IMR-90 (cell line): ENCODE measurements at regions not wholly inside any gene's neighbourhood (a gene's known extent, or its start where the extent isn't known, plus 50 kb on each side); places are given as distances from the start of the nearest gene placed in this dataset.

Experiments used
- ATAC-seq: fragments of 200-7000 bp; cut with Tn5 transposase; 2 replicates; pipeline ENCODE4 v1.9.1; 2020; ENCODE audit warnings: low read depth, mild to moderate bottlenecking, moderate library complexity
- BruUV-seq: library from RNA; stranded (reverse); fragments of 400-500 nt; replicated peaks from 2 replicates; lab custom pipeline; 2021; lab: Mats Ljungman, UMichigan
- CTCF ChIA-PET: fragments of 300-600 bp; formaldehyde crosslinking; extraction: SDS; loops from one replicate; lab custom pipeline; 2021; ENCODE audit warnings: antibody characterized with exemption; lab: Yijun Ruan, JAX
- POLR2A ChIA-PET: fragments of 300-600 bp; sonication (Branson Sonifier 250); formaldehyde crosslinking; loops from one replicate; lab custom pipeline; 2022; ENCODE audit warnings: antibody characterized with exemption; ENCODE audit not compliant: unreplicated experiment; lab: Charles Lee
- DNase-seq: peaks from one replicate; pipeline ENCODE4 v3.0.0; 2013
- H2AFZ ChIP-seq: replicated peaks from 2 replicates; pipeline ENCODE3; 2013; ENCODE audit warnings: low read length, mild to moderate bottlenecking; ENCODE audit not compliant: poor library complexity
- H2AK5ac ChIP-seq: 2 replicates; pipeline ENCODE4 v1.6.1; 2013; ENCODE audit warnings: low read depth, low read length, inconsistent platforms
- H2AK9ac ChIP-seq: replicated peaks from 2 replicates; pipeline ENCODE3; 2013; ENCODE audit warnings: mild to moderate bottlenecking, low read depth, low read length, moderate library complexity; ENCODE audit not compliant: poor library complexity
- H2BK120ac ChIP-seq: 2 replicates; pipeline ENCODE4 v1.6.1; 2013; ENCODE audit warnings: low read depth, low read length, inconsistent platforms
- H2BK15ac ChIP-seq: 3 replicates; pipeline ENCODE4 v1.6.1; 2013; ENCODE audit warnings: low read depth, low read length, inconsistent platforms
- H2BK20ac ChIP-seq: 2 replicates; pipeline ENCODE4 v1.6.1; 2013; ENCODE audit warnings: low read depth, mild to moderate bottlenecking, inconsistent platforms, low read length, moderate library complexity
- H2BK5ac ChIP-seq: 2 replicates; pipeline ENCODE4 v1.6.1; 2013; ENCODE audit warnings: mild to moderate bottlenecking, low read depth, low read length, inconsistent platforms; ENCODE audit not compliant: poor library complexity, severe bottlenecking
- H3K14ac ChIP-seq: replicated peaks from 2 replicates; pipeline ENCODE4 v1.6.1; 2013; ENCODE audit warnings: low read depth, low read length, inconsistent platforms
- H3K18ac ChIP-seq: 2 replicates; pipeline ENCODE4 v1.6.1; 2013; ENCODE audit warnings: low read depth, low read length, control low read depth
- H3K23ac ChIP-seq: 2 replicates; pipeline ENCODE4 v1.6.1; 2013; ENCODE audit warnings: low read depth, low read length, inconsistent platforms
- H3K27ac ChIP-seq: 2 replicates; pipeline ENCODE4 v1.5.1; 2013; ENCODE audit warnings: mild to moderate bottlenecking, control low read depth, low read length; ENCODE audit not compliant: insufficient read depth
- H3K27me3 ChIP-seq: 2 replicates; pipeline ENCODE4 v1.6.1; 2013; ENCODE audit warnings: low read length; ENCODE audit not compliant: control insufficient read depth, insufficient read depth
- H3K36me3 ChIP-seq: 2 replicates; pipeline ENCODE4 v1.6.1; 2013; ENCODE audit warnings: low read length, mixed read lengths; ENCODE audit not compliant: control insufficient read depth, insufficient read depth
- H3K4ac ChIP-seq: 2 replicates; pipeline ENCODE4 v1.6.1; 2013; ENCODE audit warnings: low read depth, low read length, inconsistent platforms
- H3K4me1 ChIP-seq: 2 replicates; pipeline ENCODE4 v1.6.1; 2013; ENCODE audit warnings: low read length, mixed read lengths; ENCODE audit not compliant: control insufficient read depth, insufficient read depth
- H3K4me2 ChIP-seq: 2 replicates; pipeline ENCODE4 v1.6.1; 2013; ENCODE audit warnings: low read depth, mild to moderate bottlenecking, control low read depth, low read length, moderate library complexity
- H3K4me3 ChIP-seq: 2 replicates; pipeline ENCODE4 v1.5.1; 2013; ENCODE audit warnings: low read depth, mild to moderate bottlenecking, control low read depth, low read length, moderate library complexity; ENCODE audit not compliant: insufficient read depth
- H3K56ac ChIP-seq: 2 replicates; pipeline ENCODE4 v1.6.1; 2013; ENCODE audit warnings: low read length, inconsistent platforms; ENCODE audit not compliant: insufficient read depth; ENCODE audit errors: extremely low read depth
- H3K79me1 ChIP-seq, 2 experiments: 2 replicates each; pipeline ENCODE4 v1.6.1; 2013; ENCODE audit warnings: low read length in 2 of 2, inconsistent platforms in 1 of 2, low read depth in 1 of 2
- H3K9ac ChIP-seq: 2 replicates; pipeline ENCODE4 v1.6.1; 2013; ENCODE audit warnings: low read depth, low read length, control low read depth
- H3K9me1 ChIP-seq: 2 replicates; pipeline ENCODE4 v1.6.1; 2013; ENCODE audit warnings: low read length, inconsistent platforms; ENCODE audit not compliant: insufficient read depth
- H3K9me3 ChIP-seq: 2 replicates; pipeline ENCODE4 v1.6.1; 2013; ENCODE audit warnings: low read length; ENCODE audit not compliant: control insufficient read depth, insufficient read depth
- H4K20me1 ChIP-seq: 2 replicates; pipeline ENCODE4 v1.6.1; 2013; ENCODE audit warnings: low read length, inconsistent platforms; ENCODE audit not compliant: insufficient read depth
- H4K5ac ChIP-seq: 2 replicates; pipeline ENCODE4 v1.6.1; 2013; ENCODE audit warnings: mild to moderate bottlenecking, low read depth, low read length, control low read depth
- H4K8ac ChIP-seq, 2 experiments: 2 replicates each; pipeline ENCODE4 v1.6.1; 2013; ENCODE audit warnings: low read depth in 2 of 2, low read length in 2 of 2, control low read depth in 1 of 2, inconsistent platforms in 1 of 2
- H4K91ac ChIP-seq: 2 replicates; pipeline ENCODE4 v1.6.1; 2013; ENCODE audit warnings: low read depth, low read length, inconsistent platforms; ENCODE audit not compliant: insufficient read depth
- BHLHE40 ChIP-seq: fragments of 150-350 bp; IDR thresholded peaks from 2 replicates; pipeline ENCODE4 v1.6.1; 2016; ENCODE audit warnings: mild to moderate bottlenecking, low read depth, low read length
- CEBPB ChIP-seq: IDR thresholded peaks from 2 replicates; pipeline ENCODE4 v1.6.1; 2012; ENCODE audit warnings: low read depth, low read length, improper control_type of control experiment
- CHD1 ChIP-seq: IDR thresholded peaks from 2 replicates; pipeline ENCODE4 v1.6.1; 2012; ENCODE audit warnings: low read depth, low read length, improper control_type of control experiment
- FOS ChIP-seq: fragments of 150-350 bp; IDR thresholded peaks from 2 replicates; pipeline ENCODE4 v1.6.1; 2016; ENCODE audit warnings: low read depth, low read length
- MAFK ChIP-seq: IDR thresholded peaks from 2 replicates; pipeline ENCODE4 v1.6.1; 2012; ENCODE audit warnings: low read depth, low read length, improper control_type of control experiment
- MAZ ChIP-seq: IDR thresholded peaks from 2 replicates; pipeline ENCODE4 v1.6.1; 2012; ENCODE audit warnings: low read depth, mild to moderate bottlenecking, low read length, improper control_type of control experiment, moderate library complexity, borderline replicate concordance
- POLR2A ChIP-seq: IDR thresholded peaks from 2 replicates; pipeline ENCODE4 v1.6.1; 2012; ENCODE audit warnings: mild to moderate bottlenecking, low read depth, low read length
- RCOR1 ChIP-seq: IDR thresholded peaks from 2 replicates; pipeline ENCODE4 v1.6.1; 2012; ENCODE audit warnings: mild to moderate bottlenecking, low read length, improper control_type of control experiment; ENCODE audit not compliant: insufficient replicate concordance
- RFX5 ChIP-seq: IDR thresholded peaks from 2 replicates; pipeline ENCODE4 v1.8.0; 2012; ENCODE audit warnings: low read depth, mild to moderate bottlenecking, low read length, moderate library complexity
- SMC3 ChIP-seq: fragments of 150-350 bp; IDR thresholded peaks from 2 replicates; pipeline ENCODE4 v1.6.1; 2016; ENCODE audit warnings: low read depth, mild to moderate bottlenecking, antibody characterized with exemption, low read length, moderate library complexity
- USF2 ChIP-seq: fragments of 150-350 bp; IDR thresholded peaks from 2 replicates; pipeline ENCODE4 v1.6.1; 2017; ENCODE audit warnings: mild to moderate bottlenecking, antibody characterized with exemption, low read length, low read depth
- WGBS, 2 experiments: methylation state at CpG; one replicate each; pipeline versions ENCODE4 v1.1.5 to v1.1.7; 2013; ENCODE audit warnings: missing lambda C conversion rate in 2 of 2; ENCODE audit not compliant: insufficient read length in 1 of 2; ENCODE audit errors: extremely low coverage in 2 of 2; 5-methylcytosine and 5-hydroxymethylcytosine counted together
- dilution Hi-C: fragments of 300-500 bp; cut with HindIII; formaldehyde crosslinking; loops from one replicate; pipeline ENCODE4 v1.14.3; 2018; ENCODE audit warnings: low sequenced_read_pairs; ENCODE audit not compliant: unreplicated experiment
- in situ Hi-C: fragments of 300-500 bp; cut with MboI; formaldehyde crosslinking; loops from 3 replicates; pipeline ENCODE4 v1.14.3; 2019; ENCODE audit warnings: low sequenced_read_pairs, inconsistent platforms, mixed read lengths
- intact Hi-C: fragments of 100-400 bp; cut with micrococcal nuclease; formaldehyde crosslinking; loops from 2 replicates; pipeline ENCODE4 v1.10.0; 2022
- TF ChIP-seq, protein P1 (sequence below): fragments of 150-350 bp; IDR thresholded peaks from 2 replicates; pipeline ENCODE4 v1.6.1; 2016; ENCODE audit warnings: low read depth, mild to moderate bottlenecking, low read length, moderate library complexity, borderline replicate concordance

DNA sequence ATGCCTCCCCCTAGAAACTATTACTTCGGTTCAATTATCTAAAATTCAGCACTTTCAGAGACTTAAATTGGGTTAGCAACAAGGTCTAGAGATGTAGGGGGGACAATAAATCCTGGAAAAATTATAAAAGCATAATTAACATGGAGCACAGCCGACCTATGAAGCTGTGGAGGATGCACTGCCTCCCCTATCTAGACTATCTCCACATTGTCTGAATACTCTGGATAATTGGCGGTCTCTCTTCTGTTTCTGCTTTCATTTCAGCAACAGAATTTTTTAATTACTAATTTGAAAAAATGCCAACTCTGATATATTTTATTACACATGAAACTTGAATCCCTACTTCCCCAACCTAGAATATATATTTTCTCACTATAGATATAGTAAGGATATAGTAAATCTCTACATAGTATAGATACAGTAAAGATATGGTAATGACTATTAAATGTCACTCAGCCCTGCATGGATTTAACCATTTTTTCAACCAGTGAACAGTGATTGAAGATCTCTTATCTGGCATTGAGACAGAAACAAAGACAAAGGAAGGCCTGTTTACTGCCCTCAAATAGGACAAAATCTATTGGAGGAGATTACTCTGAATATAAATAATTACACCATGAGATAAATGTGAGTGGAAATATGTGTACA, 157.6 kb downstream of the BLID start:
- Histone ChIP-seq H4K91ac (no peak overlapping the region), H3K27me3 (no peaks in the 10 kb centered on the region), H3K9me1 (no peaks in the 10 kb centered on the region; the same call in 1 of the 2 replicates), H3K23ac (no peak overlapping the region), H3K4me1 (peaks cover 4% of the 10 kb centered on the region), H4K5ac (no peak overlapping the region), H2BK20ac (no peak overlapping the region), H3K9ac (no peak overlapping the region), H4K20me1 (no peaks in the 10 kb centered on the region), H2AK9ac (no peak overlapping the region), H2BK15ac (0 out of 3 replicates have a peak overlapping the region, but pooled peaks have one; percentile 1), H3K36me3 (no peaks in the 10 kb centered on the region), H3K9me3 (no peaks in the 10 kb centered on the region), H2BK5ac (no peak overlapping the region), H3K27ac (no peak overlapping the region), H3K4me3 (no peak overlapping the region), H4K8ac (no peak overlapping the region), H2AFZ (peak overlapping the region; percentile 18), H2BK120ac (no peak overlapping the region), H3K56ac (no peak overlapping the region), H3K18ac (no peak overlapping the region), H3K4ac (no peak overlapping the region), H3K79me1 (no peaks in the 10 kb centered on the region), H2AK5ac (no peak overlapping the region), H3K4me2 (no peak overlapping the region), H3K14ac (peak overlapping the region; percentile 10; the same call in 1 of the 2 replicates)
- WGBS, 2 experiments: no CpG with 5 or more reads among the region's 3 CpGs
- in situ Hi-C loops (no loop called here), dilution Hi-C loops (no loop called here), intact Hi-C loops (no loop called here)
- ChIA-PET POLR2A (no interaction called here), CTCF (no interaction called here)
- no TSS peak for BruUV-seq
- TF ChIP-seq SMC3 (no peak), MAZ (no peak), CHD1 (no peak), BHLHE40 (no peak), USF2 (no peak), FOS (no peak), RCOR1 (no peak), MAFK (no peak), CEBPB (no peak), RFX5 (no peak), POLR2A (no peak)
- TF ChIP-seq, protein P1, sequence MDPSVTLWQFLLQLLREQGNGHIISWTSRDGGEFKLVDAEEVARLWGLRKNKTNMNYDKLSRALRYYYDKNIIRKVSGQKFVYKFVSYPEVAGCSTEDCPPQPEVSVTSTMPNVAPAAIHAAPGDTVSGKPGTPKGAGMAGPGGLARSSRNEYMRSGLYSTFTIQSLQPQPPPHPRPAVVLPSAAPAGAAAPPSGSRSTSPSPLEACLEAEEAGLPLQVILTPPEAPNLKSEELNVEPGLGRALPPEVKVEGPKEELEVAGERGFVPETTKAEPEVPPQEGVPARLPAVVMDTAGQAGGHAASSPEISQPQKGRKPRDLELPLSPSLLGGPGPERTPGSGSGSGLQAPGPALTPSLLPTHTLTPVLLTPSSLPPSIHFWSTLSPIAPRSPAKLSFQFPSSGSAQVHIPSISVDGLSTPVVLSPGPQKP: no peak
- no peak for ATAC-seq
- DNase-seq: no peak
